DND-41 (cell line): ENCODE measurements at regions not wholly inside any gene's neighbourhood (a gene's known extent, or its start where the extent isn't known, plus 50 kb on each side); places are given as distances from the start of the nearest gene placed in this dataset.

ENCODE experiments used
- EZH2 ChIP-seq: IDR thresholded peaks from 3 replicates; pipeline ENCODE4 v1.6.1; 2012; ENCODE audit warnings: borderline replicate concordance, low read depth, mild to moderate bottlenecking, moderate library complexity, low read length, inconsistent platforms; ENCODE audit not compliant: severe bottlenecking
- TF ChIP-seq, protein P1 (sequence below): IDR thresholded peaks from 2 replicates; pipeline ENCODE4 v1.5.1; 2012; ENCODE audit warnings: borderline replicate concordance, low read length, moderate library complexity, mild to moderate bottlenecking; ENCODE audit not compliant: poor library complexity, severe bottlenecking; ENCODE audit errors: extremely low read depth

DNA sequence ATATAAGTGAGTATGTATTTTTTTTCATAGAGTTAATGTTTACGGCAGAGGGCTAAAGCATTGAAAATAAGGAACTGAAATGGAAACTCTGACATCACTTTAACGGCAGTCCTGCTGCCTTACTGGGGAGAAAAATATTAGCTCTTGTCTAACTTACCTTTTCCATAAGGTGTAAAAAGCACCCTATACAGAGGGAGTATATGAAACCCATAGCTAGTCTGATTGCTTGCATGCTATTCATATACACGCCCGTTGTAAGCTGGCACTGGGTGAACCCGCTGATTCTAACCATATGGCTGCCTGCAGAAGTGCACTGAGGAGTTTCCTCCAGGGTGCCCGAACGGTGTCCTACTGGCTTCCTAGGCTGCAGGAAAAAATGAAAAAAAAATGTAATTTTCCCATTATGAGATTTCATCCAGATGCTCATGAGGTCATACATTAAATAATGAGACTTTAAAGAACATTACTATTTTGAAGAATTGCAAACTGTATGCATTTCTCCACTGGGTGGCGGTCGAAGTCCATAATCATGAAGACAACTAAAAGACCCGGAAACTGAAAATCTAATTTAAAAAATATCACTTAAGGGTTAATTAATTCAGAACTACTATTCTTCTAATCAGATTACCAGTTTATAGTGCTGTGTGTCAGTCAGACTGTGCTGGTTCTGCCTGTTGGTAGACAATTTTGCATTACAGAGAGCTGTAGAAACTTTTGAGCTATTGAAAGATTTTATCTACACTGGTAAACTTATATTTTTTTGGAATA, 144.7 kb downstream of the ALX1 start:
- TF ChIP-seq, protein P1, sequence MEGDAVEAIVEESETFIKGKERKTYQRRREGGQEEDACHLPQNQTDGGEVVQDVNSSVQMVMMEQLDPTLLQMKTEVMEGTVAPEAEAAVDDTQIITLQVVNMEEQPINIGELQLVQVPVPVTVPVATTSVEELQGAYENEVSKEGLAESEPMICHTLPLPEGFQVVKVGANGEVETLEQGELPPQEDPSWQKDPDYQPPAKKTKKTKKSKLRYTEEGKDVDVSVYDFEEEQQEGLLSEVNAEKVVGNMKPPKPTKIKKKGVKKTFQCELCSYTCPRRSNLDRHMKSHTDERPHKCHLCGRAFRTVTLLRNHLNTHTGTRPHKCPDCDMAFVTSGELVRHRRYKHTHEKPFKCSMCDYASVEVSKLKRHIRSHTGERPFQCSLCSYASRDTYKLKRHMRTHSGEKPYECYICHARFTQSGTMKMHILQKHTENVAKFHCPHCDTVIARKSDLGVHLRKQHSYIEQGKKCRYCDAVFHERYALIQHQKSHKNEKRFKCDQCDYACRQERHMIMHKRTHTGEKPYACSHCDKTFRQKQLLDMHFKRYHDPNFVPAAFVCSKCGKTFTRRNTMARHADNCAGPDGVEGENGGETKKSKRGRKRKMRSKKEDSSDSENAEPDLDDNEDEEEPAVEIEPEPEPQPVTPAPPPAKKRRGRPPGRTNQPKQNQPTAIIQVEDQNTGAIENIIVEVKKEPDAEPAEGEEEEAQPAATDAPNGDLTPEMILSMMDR, result peak; percentile 55
- no peak for TF ChIP-seq EZH2
